ENCODE measurements at regions not wholly inside any gene's neighbourhood (a gene's known extent, or its start where the extent isn't known, plus 50 kb on each side); places are given as distances from the start of the nearest gene placed in this dataset.

GRCh38 chr7:138184191-138184590, 107.9 kb downstream of the AKR1D1 start:
- TF ChIP-seq MEF2A (IDR thresholded peaks at IDR 0.05; ENCODE audit: borderline replicate concordance, low read depth) (no peak), CTCF (IDR thresholded peaks at IDR 0.05) (no peak), GABPA (IDR thresholded peaks at IDR 0.05; ENCODE audit: low read depth) (no peak), POLR2AphosphoS5 (IDR thresholded peaks at IDR 0.05; ENCODE audit: low read depth, low read length) (no peak), YY1 (IDR thresholded peaks at IDR 0.05; ENCODE audit: low read depth) (no peak), MAX (IDR thresholded peaks at IDR 0.05; ENCODE audit: low read depth) (no peak), EZH2phosphoT487 (IDR thresholded peaks at IDR 0.05; ENCODE audit: borderline replicate concordance, low read depth) (no peak)

All from SK-N-SH (cell line).